ENCODE measurements at regions not wholly inside any gene's neighbourhood (a gene's known extent, or its start where the extent isn't known, plus 50 kb on each side); places are given as distances from the start of the nearest gene placed in this dataset.

DNA sequence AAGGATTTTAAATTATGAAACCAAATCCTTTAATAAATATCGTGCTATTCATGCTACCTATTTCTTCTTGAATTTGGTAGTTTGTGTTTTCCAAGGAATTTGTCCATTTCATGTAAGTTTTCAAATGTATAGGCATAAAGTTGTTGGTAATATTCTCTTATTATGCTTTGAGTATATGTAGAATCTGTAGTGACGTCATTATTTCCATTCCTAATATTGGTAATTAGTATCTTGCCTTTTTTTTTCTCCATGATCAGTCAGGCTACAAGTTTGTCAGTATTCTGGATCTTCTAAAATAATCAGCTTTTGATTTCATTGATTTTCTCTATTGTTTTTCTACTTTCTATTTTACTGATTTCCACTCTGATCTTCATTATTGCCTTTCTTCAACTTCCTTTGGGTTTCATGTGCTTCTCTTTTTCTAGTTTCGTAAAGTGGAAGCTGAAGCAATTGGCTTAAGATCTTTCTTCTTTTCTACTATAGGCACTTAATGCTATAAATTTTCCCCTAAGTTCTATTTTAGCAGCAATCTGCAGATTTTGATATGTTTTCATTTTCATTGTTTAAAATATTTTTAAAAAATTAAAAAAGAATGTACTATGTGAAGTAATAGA is 156.5 kb upstream of the HDAC9 start:
- H3K36me3 ChIP-seq (ENCODE audit: control insufficient read depth, insufficient read depth, low read length), result no peaks in the 10 kb centered on the region
- no peaks in the 10 kb centered on the region for H3K4me1 ChIP-seq (ENCODE audit: control insufficient read depth, insufficient read depth, low read length, poor library complexity, severe bottlenecking)
- no peak overlapping the region for H3K27ac ChIP-seq (ENCODE audit: low read depth, low read length, severe bottlenecking)
- no CpG with 5 or more reads among the region's 3 CpGs for WGBS, 2 experiments (ENCODE audit: insufficient coverage in 2 of 2)
- H3K4me3 ChIP-seq (ENCODE audit: extremely low read depth, insufficient read depth, low read length, poor library complexity, severe bottlenecking), result no peak overlapping the region
- peaks cover 5% of the 10 kb centered on the region for H3K9me3 ChIP-seq (ENCODE audit: control insufficient read depth, low read length)

DNA sequence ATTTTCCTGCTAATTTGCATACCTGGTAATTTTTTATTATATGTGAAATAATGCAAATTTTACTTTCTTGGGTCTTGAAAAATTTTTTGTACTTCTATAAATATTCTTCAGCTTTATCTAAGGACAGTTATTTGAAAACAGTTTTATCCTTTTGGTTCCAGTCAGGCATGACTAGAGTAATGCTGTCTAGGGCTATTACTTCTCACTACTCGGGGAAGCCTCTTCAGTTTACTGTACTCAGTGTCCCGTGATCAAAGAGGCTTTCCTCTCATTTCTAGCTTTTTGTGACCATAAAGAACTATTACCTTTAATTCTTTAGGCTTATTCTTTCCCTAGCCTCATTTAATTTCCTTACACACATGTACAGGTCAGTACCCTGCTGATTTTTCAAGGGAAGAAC is 153.8 kb upstream of the HDAC9 start:
- peaks cover 5% of the 10 kb centered on the region for H3K9me3 ChIP-seq (ENCODE audit: control insufficient read depth, low read length)
- WGBS, 2 experiments (ENCODE audit: insufficient coverage in 2 of 2), result 87 to 96% methylated on average over 2 of the region's 2 CpGs
- no peak overlapping the region for H3K4me3 ChIP-seq (ENCODE audit: extremely low read depth, insufficient read depth, low read length, poor library complexity, severe bottlenecking)
- no peak overlapping the region for H3K27ac ChIP-seq (ENCODE audit: low read depth, low read length, severe bottlenecking)
- no peaks in the 10 kb centered on the region for H3K4me1 ChIP-seq (ENCODE audit: control insufficient read depth, insufficient read depth, low read length, poor library complexity, severe bottlenecking)
- no peaks in the 10 kb centered on the region for H3K36me3 ChIP-seq (ENCODE audit: control insufficient read depth, insufficient read depth, low read length)

DNA sequence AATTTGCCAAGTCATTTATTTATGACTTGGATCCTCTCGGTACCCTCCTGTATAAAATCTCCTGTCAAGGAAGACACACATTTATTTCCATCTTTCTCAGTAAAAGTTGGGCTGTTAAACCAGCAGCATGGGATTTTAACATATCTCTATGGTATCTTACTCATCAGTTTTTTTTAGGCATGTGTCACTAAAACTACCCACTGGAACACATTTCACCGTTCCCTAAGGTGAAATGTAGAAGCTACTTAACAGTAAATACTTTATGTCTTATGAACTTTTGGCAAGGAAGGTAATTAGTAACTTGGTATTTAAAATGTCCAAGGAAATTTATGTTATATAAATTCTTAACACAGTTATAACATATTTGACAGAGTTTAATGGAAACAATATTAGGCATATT is 152.5 kb upstream of the HDAC9 start:
- Histone ChIP-seq H3K27ac (ENCODE audit: low read depth, low read length, severe bottlenecking) (no peak overlapping the region), H3K9me3 (ENCODE audit: control insufficient read depth, low read length) (peaks cover 5% of the 10 kb centered on the region), H3K36me3 (ENCODE audit: control insufficient read depth, insufficient read depth, low read length) (no peaks in the 10 kb centered on the region), H3K4me3 (ENCODE audit: extremely low read depth, insufficient read depth, low read length, poor library complexity, severe bottlenecking) (no peak overlapping the region), H3K4me1 (ENCODE audit: control insufficient read depth, insufficient read depth, low read length, poor library complexity, severe bottlenecking) (no peaks in the 10 kb centered on the region)
- 83 to 100% methylated on average over 1 of the region's 2 CpGs for WGBS, 2 experiments (ENCODE audit: insufficient coverage in 2 of 2)

DNA sequence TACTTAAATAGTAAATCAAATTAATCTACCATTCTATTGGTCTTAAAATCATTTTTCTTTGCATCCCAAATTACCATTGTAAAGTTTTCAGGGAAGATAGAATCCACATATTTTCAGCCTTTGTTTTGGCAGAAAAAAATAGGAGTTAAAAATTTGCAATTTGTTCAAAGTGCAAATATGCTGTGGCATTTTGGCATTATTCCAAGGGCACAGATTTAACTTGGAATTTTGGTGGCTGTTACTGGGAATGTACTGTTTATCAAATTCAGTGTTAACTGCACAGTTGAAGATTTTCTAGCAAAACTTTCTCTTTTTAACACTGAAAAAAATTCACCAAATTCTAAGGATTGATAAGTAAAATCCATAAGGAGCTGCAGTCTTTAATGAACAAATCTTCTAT is 151.0 kb upstream of the HDAC9 start:
- Histone ChIP-seq H3K9me3 (ENCODE audit: control insufficient read depth, low read length) (peaks cover 5% of the 10 kb centered on the region), H3K27ac (ENCODE audit: low read depth, low read length, severe bottlenecking) (no peak overlapping the region), H3K36me3 (ENCODE audit: control insufficient read depth, insufficient read depth, low read length) (no peaks in the 10 kb centered on the region), H3K4me3 (ENCODE audit: extremely low read depth, insufficient read depth, low read length, poor library complexity, severe bottlenecking) (no peak overlapping the region), H3K4me1 (ENCODE audit: control insufficient read depth, insufficient read depth, low read length, poor library complexity, severe bottlenecking) (no peaks in the 10 kb centered on the region)

DNA sequence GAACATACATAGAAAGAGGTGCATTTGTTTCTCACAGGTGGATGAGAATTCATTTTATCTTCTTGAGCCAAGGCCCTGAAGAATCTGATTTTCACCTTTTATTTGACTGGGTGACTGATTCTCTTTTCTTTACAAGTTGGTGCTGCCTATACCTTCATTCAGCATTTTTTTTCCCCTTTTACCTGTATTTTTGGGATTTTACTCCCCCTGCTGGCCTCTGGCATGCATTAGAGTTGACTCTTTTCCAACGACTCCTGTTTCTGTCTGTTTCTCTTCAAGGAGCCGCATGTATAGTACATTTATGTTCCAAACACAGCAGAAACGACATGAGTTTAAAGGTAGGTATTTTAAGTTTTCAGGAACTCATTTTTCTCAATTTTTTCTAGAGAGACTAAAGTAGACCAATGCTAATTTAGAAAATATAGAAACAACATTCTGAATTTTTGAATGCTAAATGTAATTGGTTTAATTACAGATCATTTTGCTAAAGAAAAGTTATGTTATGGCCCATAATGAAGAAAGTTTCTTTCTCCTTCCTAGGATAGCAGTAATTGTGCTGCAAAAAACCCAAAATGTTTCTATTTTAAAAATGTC is 149.8 kb upstream of the HDAC9 start:
- no peak overlapping the region for H3K27ac ChIP-seq (ENCODE audit: low read depth, low read length, severe bottlenecking)
- peaks cover 4% of the 10 kb centered on the region for H3K9me3 ChIP-seq (ENCODE audit: control insufficient read depth, low read length)
- no peaks in the 10 kb centered on the region for H3K36me3 ChIP-seq (ENCODE audit: control insufficient read depth, insufficient read depth, low read length)
- no peak overlapping the region for H3K4me3 ChIP-seq (ENCODE audit: extremely low read depth, insufficient read depth, low read length, poor library complexity, severe bottlenecking)
- no peaks in the 10 kb centered on the region for H3K4me1 ChIP-seq (ENCODE audit: control insufficient read depth, insufficient read depth, low read length, poor library complexity, severe bottlenecking)
- WGBS, 2 experiments (ENCODE audit: insufficient coverage in 2 of 2), result no CpG with 5 or more reads among the region's 3 CpGs

DNA sequence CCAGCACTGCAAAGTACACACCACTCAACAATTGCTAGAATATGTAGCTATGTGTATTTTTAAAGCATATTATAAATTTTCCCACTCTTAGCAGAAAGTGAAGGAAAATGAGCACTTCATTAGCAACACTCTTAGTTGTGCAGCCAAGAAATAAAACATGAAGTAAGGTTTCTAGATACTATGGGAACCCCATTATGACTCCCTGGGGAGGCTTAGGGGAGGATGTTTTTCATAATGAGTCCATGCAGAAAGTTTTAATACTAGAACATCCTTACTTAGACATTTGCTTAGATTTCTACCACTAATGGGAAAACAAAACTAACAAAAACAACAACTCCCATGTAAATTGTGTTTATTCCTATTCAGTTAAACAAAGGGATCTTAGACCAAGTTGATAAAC is 148.4 kb upstream of the HDAC9 start:
- no peak overlapping the region for H3K4me3 ChIP-seq (ENCODE audit: extremely low read depth, insufficient read depth, low read length, poor library complexity, severe bottlenecking)
- H3K27ac ChIP-seq (ENCODE audit: low read depth, low read length, severe bottlenecking), result no peak overlapping the region
- H3K9me3 ChIP-seq (ENCODE audit: control insufficient read depth, low read length), result no peaks in the 10 kb centered on the region
- no peaks in the 10 kb centered on the region for H3K36me3 ChIP-seq (ENCODE audit: control insufficient read depth, insufficient read depth, low read length)
- H3K4me1 ChIP-seq (ENCODE audit: control insufficient read depth, insufficient read depth, low read length, poor library complexity, severe bottlenecking), result no peaks in the 10 kb centered on the region

GRCh38 chr7:18350678-18351077 is 144.9 kb upstream of the HDAC9 start:
- Histone ChIP-seq H3K4me3 (ENCODE audit: extremely low read depth, insufficient read depth, low read length, poor library complexity, severe bottlenecking) (no peak overlapping the region), H3K36me3 (ENCODE audit: control insufficient read depth, insufficient read depth, low read length) (no peaks in the 10 kb centered on the region), H3K27ac (ENCODE audit: low read depth, low read length, severe bottlenecking) (no peak overlapping the region), H3K4me1 (ENCODE audit: control insufficient read depth, insufficient read depth, low read length, poor library complexity, severe bottlenecking) (peaks cover 3% of the 10 kb centered on the region), H3K9me3 (ENCODE audit: control insufficient read depth, low read length) (no peaks in the 10 kb centered on the region)
- 86 to 98% methylated on average over 2 to 4 of the region's 7 CpGs for WGBS, 2 experiments (ENCODE audit: insufficient coverage in 2 of 2)

- Histone ChIP-seq H3K36me3 (ENCODE audit: control insufficient read depth, insufficient read depth, low read length) (no peaks in the 10 kb centered on the region), H3K4me1 (ENCODE audit: control insufficient read depth, insufficient read depth, low read length, poor library complexity, severe bottlenecking) (peaks cover 3% of the 10 kb centered on the region), H3K4me3 (ENCODE audit: extremely low read depth, insufficient read depth, low read length, poor library complexity, severe bottlenecking) (no peak overlapping the region), H3K27ac (ENCODE audit: low read depth, low read length, severe bottlenecking) (no peak overlapping the region), H3K9me3 (ENCODE audit: control insufficient read depth, low read length) (no peaks in the 10 kb centered on the region)
- 35% methylated on average over 5 of the region's 7 CpGs; no CpG with 5 or more reads in 1 of the 2 experiments for WGBS, 2 experiments (ENCODE audit: insufficient coverage in 2 of 2)
These were observed 143.0 kb upstream of the HDAC9 start for GRCh38 chr7:18352339-18353255.

DNA sequence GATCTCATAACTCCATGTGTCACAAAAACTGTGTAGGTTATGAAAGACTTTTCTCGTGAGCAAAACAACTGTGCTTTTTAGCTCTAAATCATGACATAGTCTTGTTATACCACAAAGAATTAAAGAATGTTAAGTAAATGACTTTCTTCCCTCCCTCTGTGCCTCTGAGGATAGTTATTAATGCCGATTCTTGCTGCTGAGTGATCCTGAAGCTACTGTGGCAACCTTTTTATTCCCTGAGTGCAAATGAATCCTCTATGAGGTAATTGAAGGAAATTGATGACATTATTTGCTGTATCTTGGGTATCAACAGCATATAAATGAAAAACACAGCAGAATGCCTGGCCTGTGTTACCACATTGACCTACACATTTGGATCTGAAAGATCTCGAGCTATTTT is 142.2 kb upstream of the HDAC9 start:
- no peaks in the 10 kb centered on the region for H3K36me3 ChIP-seq (ENCODE audit: control insufficient read depth, insufficient read depth, low read length)
- no CpG with 5 or more reads among the region's 3 CpGs for WGBS, 2 experiments (ENCODE audit: insufficient coverage in 2 of 2)
- H3K4me1 ChIP-seq (ENCODE audit: control insufficient read depth, insufficient read depth, low read length, poor library complexity, severe bottlenecking), result peaks cover 3% of the 10 kb centered on the region
- no peak overlapping the region for H3K27ac ChIP-seq (ENCODE audit: low read depth, low read length, severe bottlenecking)
- H3K9me3 ChIP-seq (ENCODE audit: control insufficient read depth, low read length), result no peaks in the 10 kb centered on the region
- no peak overlapping the region for H3K4me3 ChIP-seq (ENCODE audit: extremely low read depth, insufficient read depth, low read length, poor library complexity, severe bottlenecking)

GRCh38 chr7:18354108-18355085 is 141.2 kb upstream of the HDAC9 start:
- peaks cover 3% of the 10 kb centered on the region for H3K4me1 ChIP-seq (ENCODE audit: control insufficient read depth, insufficient read depth, low read length, poor library complexity, severe bottlenecking)
- H3K4me3 ChIP-seq (ENCODE audit: extremely low read depth, insufficient read depth, low read length, poor library complexity, severe bottlenecking), result no peak overlapping the region
- 74 to 86% methylated on average over 2 to 3 of the region's 6 CpGs for WGBS, 2 experiments (ENCODE audit: insufficient coverage in 2 of 2)
- no peaks in the 10 kb centered on the region for H3K9me3 ChIP-seq (ENCODE audit: control insufficient read depth, low read length)
- H3K36me3 ChIP-seq (ENCODE audit: control insufficient read depth, insufficient read depth, low read length), result no peaks in the 10 kb centered on the region
- H3K27ac ChIP-seq (ENCODE audit: low read depth, low read length, severe bottlenecking), result peak overlapping the region; percentile 17

Measured in mesodermal cell (in vitro differentiated cells).